Activated naive CD8-positive, alpha-beta T cell (primary cell): ENCODE measurements at regions not wholly inside any gene's neighbourhood (a gene's known extent, or its start where the extent isn't known, plus 50 kb on each side); places are given as distances from the start of the nearest gene placed in this dataset.

Source experiments
- H3K27ac Mint-ChIP-seq: one replicate; pipeline ENCODE4 v1.8.0; 2021; ENCODE audit warnings: mixed read lengths
- H3K27me3 Mint-ChIP-seq: one replicate; pipeline ENCODE4 v1.8.0; 2021; ENCODE audit warnings: mixed read lengths
- H3K36me3 Mint-ChIP-seq: one replicate; pipeline ENCODE4 v1.8.0; 2021; ENCODE audit warnings: mixed read lengths
- H3K4me1 Mint-ChIP-seq: one replicate; pipeline ENCODE4 v1.8.0; 2021; ENCODE audit warnings: low read depth, mixed read lengths
- H3K4me3 Mint-ChIP-seq: one replicate; pipeline ENCODE4 v1.8.0; 2021; ENCODE audit warnings: mild to moderate bottlenecking, mixed read lengths
- H3K9me3 Mint-ChIP-seq: one replicate; pipeline ENCODE4 v1.8.0; 2021; ENCODE audit warnings: low read depth, mixed read lengths

DNA sequence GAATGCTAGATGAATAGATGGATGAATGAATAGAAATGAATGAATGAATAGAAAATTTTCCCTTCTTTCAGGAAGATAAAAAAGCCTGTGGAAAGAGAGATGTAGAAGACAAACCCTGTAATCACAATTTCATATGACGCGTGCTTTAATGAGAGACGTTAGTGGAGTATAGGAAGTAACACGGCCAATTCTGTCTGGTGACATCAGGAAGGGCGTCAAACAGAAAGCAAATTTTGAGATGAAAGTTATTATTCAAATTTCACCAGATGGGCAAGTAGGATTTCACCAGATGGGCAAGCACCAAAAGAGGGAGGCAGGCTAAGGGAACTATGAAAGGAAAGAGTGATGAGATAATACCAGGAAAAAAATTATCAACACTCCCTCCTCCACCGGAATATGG is 128.9 kb upstream of the PRSS1 start:
- no peaks in the 10 kb centered on the region for H3K27me3 Mint-ChIP-seq
- H3K4me3 Mint-ChIP-seq, result no peak overlapping the region
- peaks cover 4% of the 10 kb centered on the region for H3K4me1 Mint-ChIP-seq
- no peaks in the 10 kb centered on the region for H3K9me3 Mint-ChIP-seq
- no peaks in the 10 kb centered on the region for H3K36me3 Mint-ChIP-seq
- H3K27ac Mint-ChIP-seq, result no peak overlapping the region

DNA sequence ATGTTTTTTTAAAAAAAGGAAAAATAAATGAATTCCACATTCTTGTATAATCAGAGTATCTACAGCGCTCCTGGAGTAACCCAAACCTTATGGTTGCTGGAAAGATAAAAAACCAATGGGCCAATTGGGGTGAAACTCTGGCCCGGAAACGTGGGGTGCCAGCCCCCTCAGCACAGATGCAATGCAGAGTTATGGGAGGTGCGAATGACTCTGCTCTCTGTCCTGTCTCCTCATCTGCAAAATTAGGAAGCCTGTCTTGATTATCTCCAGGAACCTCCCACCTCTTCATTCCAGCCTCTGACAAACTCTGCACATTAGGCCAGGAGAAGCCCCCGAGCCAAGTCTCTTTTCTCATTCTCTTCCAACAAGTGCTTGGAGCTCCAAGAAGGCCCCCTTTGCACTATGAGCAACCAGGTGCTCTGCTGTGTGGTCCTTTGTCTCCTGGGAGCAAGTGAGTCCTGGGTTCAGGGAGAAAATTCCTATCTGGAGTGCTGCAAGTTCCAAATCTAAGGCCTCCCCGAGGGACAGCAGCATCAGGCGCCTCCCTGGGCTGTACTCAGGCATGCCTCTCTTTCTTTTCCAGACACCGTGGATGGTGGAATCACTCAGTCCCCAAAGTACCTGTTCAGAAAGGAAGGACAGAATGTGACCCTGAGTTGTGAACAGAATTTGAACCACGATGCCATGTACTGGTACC is 130.5 kb upstream of the PRSS1 start:
- peak overlapping the region; percentile 72 for H3K27ac Mint-ChIP-seq
- peak overlapping the region; percentile 61 for H3K4me3 Mint-ChIP-seq
- no peaks in the 10 kb centered on the region for H3K36me3 Mint-ChIP-seq
- H3K27me3 Mint-ChIP-seq, result no peaks in the 10 kb centered on the region
- peaks cover 6% of the 10 kb centered on the region for H3K4me1 Mint-ChIP-seq
- no peaks in the 10 kb centered on the region for H3K9me3 Mint-ChIP-seq

GRCh38 chr7:142616842-142617241 is 132.4 kb upstream of the PRSS1 start:
- Mint-ChIP-seq H3K4me1 (peaks cover 6% of the 10 kb centered on the region), H3K9me3 (no peaks in the 10 kb centered on the region), H3K4me3 (peak overlapping the region; percentile 70), H3K27me3 (peaks cover 1% of the 10 kb centered on the region), H3K27ac (peak overlapping the region; percentile 76), H3K36me3 (no peaks in the 10 kb centered on the region)

DNA sequence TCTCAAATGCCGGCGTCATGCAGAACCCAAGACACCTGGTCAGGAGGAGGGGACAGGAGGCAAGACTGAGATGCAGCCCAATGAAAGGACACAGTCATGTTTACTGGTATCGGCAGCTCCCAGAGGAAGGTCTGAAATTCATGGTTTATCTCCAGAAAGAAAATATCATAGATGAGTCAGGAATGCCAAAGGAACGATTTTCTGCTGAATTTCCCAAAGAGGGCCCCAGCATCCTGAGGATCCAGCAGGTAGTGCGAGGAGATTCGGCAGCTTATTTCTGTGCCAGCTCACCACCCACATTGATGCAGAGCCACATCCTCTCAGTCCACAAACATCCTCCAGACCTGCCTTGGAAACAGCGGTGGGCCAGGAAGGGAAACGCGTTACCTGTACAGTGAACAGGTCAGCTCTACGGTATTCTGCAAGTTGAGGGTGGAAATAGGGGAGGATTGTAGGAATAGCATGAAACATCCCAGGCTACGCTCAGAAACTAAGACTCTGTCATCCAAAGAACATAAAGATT is 133.1 kb upstream of the PRSS1 start:
- Mint-ChIP-seq H3K4me1 (peaks cover 6% of the 10 kb centered on the region), H3K36me3 (no peaks in the 10 kb centered on the region), H3K9me3 (no peaks in the 10 kb centered on the region), H3K27ac (peak overlapping the region; percentile 76), H3K27me3 (peaks cover 1% of the 10 kb centered on the region), H3K4me3 (peak overlapping the region; percentile 70)

- H3K27ac Mint-ChIP-seq, result peak overlapping the region; percentile 68
- H3K36me3 Mint-ChIP-seq, result no peaks in the 10 kb centered on the region
- peaks cover 1% of the 10 kb centered on the region for H3K27me3 Mint-ChIP-seq
- no peaks in the 10 kb centered on the region for H3K9me3 Mint-ChIP-seq
- peaks cover 7% of the 10 kb centered on the region for H3K4me1 Mint-ChIP-seq
- H3K4me3 Mint-ChIP-seq, result peak overlapping the region; percentile 70
These were observed 133.8 kb upstream of the PRSS1 start for GRCh38 chr7:142615508-142615907.

GRCh38 chr7:142614116-142614515 is 135.2 kb upstream of the PRSS1 start:
- Mint-ChIP-seq H3K4me1 (peaks cover 10% of the 10 kb centered on the region), H3K27me3 (peaks cover 3% of the 10 kb centered on the region), H3K36me3 (peaks cover under 1% of the 10 kb centered on the region), H3K9me3 (no peaks in the 10 kb centered on the region), H3K4me3 (no peak overlapping the region), H3K27ac (no peak overlapping the region)

GRCh38 chr7:142612237-142612881 is 136.9 kb upstream of the PRSS1 start:
- H3K27me3 Mint-ChIP-seq, result peaks cover 5% of the 10 kb centered on the region
- H3K9me3 Mint-ChIP-seq, result no peaks in the 10 kb centered on the region
- peaks cover 11% of the 10 kb centered on the region for H3K4me1 Mint-ChIP-seq
- no peak overlapping the region for H3K4me3 Mint-ChIP-seq
- peak overlapping the region; percentile 58 for H3K27ac Mint-ChIP-seq
- H3K36me3 Mint-ChIP-seq, result peaks cover 3% of the 10 kb centered on the region

- Mint-ChIP-seq H3K27ac (peak overlapping the region; percentile 54), H3K4me1 (peaks cover 11% of the 10 kb centered on the region), H3K36me3 (peaks cover 3% of the 10 kb centered on the region), H3K27me3 (peaks cover 5% of the 10 kb centered on the region), H3K4me3 (no peak overlapping the region), H3K9me3 (no peaks in the 10 kb centered on the region)
These were observed 137.6 kb upstream of the PRSS1 start for GRCh38 chr7:142611566-142612236.

DNA sequence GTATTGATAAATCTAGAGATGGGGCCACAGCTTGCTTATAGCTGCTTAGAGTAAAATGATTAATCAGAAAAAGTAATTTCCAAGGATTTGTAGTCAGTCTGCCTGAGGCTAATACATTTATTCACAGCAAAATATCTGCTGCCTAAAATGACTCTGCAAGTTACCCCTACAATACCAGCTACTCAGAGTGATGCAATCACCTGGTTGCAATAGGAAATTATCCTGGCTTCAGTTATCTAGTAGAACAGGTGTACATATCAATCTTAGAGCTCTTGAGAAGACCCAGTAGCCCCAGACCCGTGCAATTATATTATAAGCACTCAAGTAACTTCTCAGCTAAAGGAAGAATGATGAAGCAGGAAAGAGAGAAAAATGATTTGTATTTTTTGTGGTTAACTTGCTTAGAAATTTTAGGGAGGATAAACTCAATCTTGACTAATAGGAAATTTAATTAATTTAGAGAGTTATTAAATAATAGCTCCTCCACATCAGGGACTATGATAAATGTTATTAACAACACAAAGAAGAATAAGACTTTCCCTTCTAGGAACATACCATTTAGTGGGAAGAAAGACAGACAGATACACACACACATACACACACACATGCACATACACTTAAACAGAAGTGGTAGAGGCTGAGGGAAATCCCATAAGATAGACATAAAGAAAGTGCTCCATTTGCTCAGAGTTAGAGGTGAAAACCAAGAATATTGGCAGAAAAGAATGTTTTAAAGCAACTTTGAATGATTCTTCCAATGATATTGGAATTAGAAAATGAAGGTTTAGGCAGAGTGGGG is 140.4 kb upstream of the PRSS1 start:
- Mint-ChIP-seq H3K27ac (peak overlapping the region; percentile 61), H3K9me3 (no peaks in the 10 kb centered on the region), H3K36me3 (peaks cover 3% of the 10 kb centered on the region), H3K4me3 (peak overlapping the region; percentile 13), H3K4me1 (peaks cover 8% of the 10 kb centered on the region), H3K27me3 (peaks cover 6% of the 10 kb centered on the region)

- Mint-ChIP-seq H3K4me1 (peaks cover 8% of the 10 kb centered on the region), H3K27ac (peak overlapping the region; percentile 34), H3K36me3 (peaks cover 3% of the 10 kb centered on the region), H3K4me3 (no peak overlapping the region), H3K27me3 (peaks cover 5% of the 10 kb centered on the region), H3K9me3 (no peaks in the 10 kb centered on the region)
These were observed 141.9 kb upstream of the PRSS1 start for GRCh38 chr7:142607351-142607750.

- H3K27ac Mint-ChIP-seq, result peak overlapping the region; percentile 46
- peaks cover 3% of the 10 kb centered on the region for H3K36me3 Mint-ChIP-seq
- H3K9me3 Mint-ChIP-seq, result no peaks in the 10 kb centered on the region
These were observed 143.2 kb upstream of the PRSS1 start for GRCh38 chr7:142606081-142606480.

DNA sequence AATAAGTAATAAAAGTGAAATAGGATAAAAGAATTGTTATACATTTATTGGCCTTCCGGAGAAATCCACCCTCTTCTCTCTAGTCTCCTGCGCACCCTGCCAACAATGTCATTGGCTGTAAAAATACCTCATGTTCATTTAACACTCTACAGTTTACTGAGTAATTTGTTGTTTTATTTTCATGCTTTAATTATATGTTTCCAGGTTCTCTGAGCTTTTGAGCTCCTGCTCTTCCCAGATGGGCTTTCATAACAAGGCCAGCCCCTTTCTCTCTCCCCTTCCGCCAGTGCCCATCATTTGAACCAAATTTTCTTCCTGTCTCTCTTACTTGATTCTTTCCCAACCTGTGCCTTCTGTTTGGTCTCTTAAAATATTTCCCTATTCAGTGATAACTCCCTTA is 144.6 kb upstream of the PRSS1 start:
- peak overlapping the region; percentile 13 for H3K27ac Mint-ChIP-seq
- H3K4me3 Mint-ChIP-seq, result no peak overlapping the region
- H3K36me3 Mint-ChIP-seq, result peaks cover 3% of the 10 kb centered on the region
- H3K9me3 Mint-ChIP-seq, result no peaks in the 10 kb centered on the region
- peaks cover 5% of the 10 kb centered on the region for H3K27me3 Mint-ChIP-seq
- peaks cover 6% of the 10 kb centered on the region for H3K4me1 Mint-ChIP-seq

More at GRCh38 chr7:142606081-142606480, 143.2 kb upstream of the PRSS1 start:
- Mint-ChIP-seq H3K27me3 (peaks cover 5% of the 10 kb centered on the region), H3K4me3 (no peak overlapping the region), H3K4me1 (peaks cover 8% of the 10 kb centered on the region)

- Mint-ChIP-seq H3K27me3 (peaks cover 2% of the 10 kb centered on the region), H3K27ac (no peak overlapping the region), H3K4me1 (peaks cover 3% of the 10 kb centered on the region), H3K4me3 (no peak overlapping the region), H3K36me3 (peaks cover under 1% of the 10 kb centered on the region), H3K9me3 (no peaks in the 10 kb centered on the region)
These were observed 145.3 kb upstream of the PRSS1 start for GRCh38 chr7:142603870-142604448.

- H3K27me3 Mint-ChIP-seq, result peaks cover 1% of the 10 kb centered on the region
- no peaks in the 10 kb centered on the region for H3K9me3 Mint-ChIP-seq
- H3K4me3 Mint-ChIP-seq, result no peak overlapping the region
- no peak overlapping the region for H3K27ac Mint-ChIP-seq
- H3K36me3 Mint-ChIP-seq, result no peaks in the 10 kb centered on the region
- H3K4me1 Mint-ChIP-seq, result peaks cover 2% of the 10 kb centered on the region
These were observed 146.5 kb upstream of the PRSS1 start for GRCh38 chr7:142602756-142603155.
